HEK293 (cell line): ENCODE measurements at regions not wholly inside any gene's neighbourhood (a gene's known extent, or its start where the extent isn't known, plus 50 kb on each side); places are given as distances from the start of the nearest gene placed in this dataset.

ENCODE experiments used
- CTCF ChIA-PET: fragments of 350-600 bp; formaldehyde crosslinking; extraction: SDS; loops from one replicate; lab custom pipeline; 2021; ENCODE audit warnings: antibody characterized with exemption; lab: Yijun Ruan, JAX
- POLR2A ChIA-PET: fragments of 300-600 bp; formaldehyde crosslinking; extraction: SDS; loops from one replicate; lab custom pipeline; 2020; ENCODE audit warnings: antibody characterized with exemption, inconsistent platforms; lab: Yijun Ruan, JAX
- H3K27ac ChIP-seq: fragments of 200-500 bp; sonication (Bioruptor generic); 2 replicates; pipeline ENCODE4 v1.5.1; 2014; ENCODE audit warnings: low read depth, low read length, control low read depth, inconsistent platforms; ENCODE audit errors: extremely low read depth
- H3K36me3 ChIP-seq, 2 experiments: fragments of 200-500 bp in 1 of 2; sonication (Bioruptor generic) in 1 of 2; 1 replicate in 1 of 2; 2 replicates in 1 of 2; pipeline ENCODE4 v1.5.1; 2014 to 2017; ENCODE audit warnings: inconsistent platforms in 2 of 2, low read length in 2 of 2; ENCODE audit not compliant: control insufficient read depth in 2 of 2, insufficient read depth in 1 of 2
- H3K4me1 ChIP-seq: fragments of 200-500 bp; sonication (Bioruptor generic); 2 replicates; pipeline ENCODE4 v1.5.1; 2014; ENCODE audit warnings: mild to moderate bottlenecking, low read length, inconsistent platforms; ENCODE audit not compliant: control insufficient read depth, insufficient read depth
- H3K4me3 ChIP-seq: 2 replicates; pipeline ENCODE4 v1.5.1; 2011; ENCODE audit warnings: low read depth, mild to moderate bottlenecking, control low read depth, low read length, moderate library complexity
- H3K9me3 ChIP-seq: fragments of 200-500 bp; sonication (Bioruptor generic); 2 replicates; pipeline ENCODE4 v1.5.1; 2014; ENCODE audit warnings: low read depth, low read length, inconsistent platforms; ENCODE audit not compliant: control insufficient read depth, insufficient read depth
- BCL11A ChIP-seq: fragments of 450-650 bp; formaldehyde crosslinking; IDR thresholded peaks from 2 replicates; pipeline ENCODE4 v1.5.1; 2016; ENCODE audit warnings: low read depth, missing biosample characterization, missing genetic modification characterization
- OVOL3 ChIP-seq: fragments of 450-650 bp; formaldehyde crosslinking; IDR thresholded peaks from 2 replicates; pipeline ENCODE4 v1.5.1; 2016; ENCODE audit warnings: missing biosample characterization, missing genetic modification characterization
- PBX3 ChIP-seq: sonication (generic); formaldehyde crosslinking; IDR thresholded peaks from 2 replicates; pipeline ENCODE4 v1.8.1; 2022; ENCODE audit warnings: mild to moderate bottlenecking, moderate library complexity, missing genetic modification reagents
- SCRT1 ChIP-seq: fragments of 450-650 bp; formaldehyde crosslinking; IDR thresholded peaks from 2 replicates; pipeline ENCODE4 v1.5.1; 2016; ENCODE audit warnings: missing biosample characterization, missing genetic modification characterization, borderline replicate concordance
- SCRT2 ChIP-seq: fragments of 450-650 bp; formaldehyde crosslinking; IDR thresholded peaks from 2 replicates; pipeline ENCODE4 v1.5.1; 2016; ENCODE audit warnings: missing biosample characterization, missing genetic modification characterization
- ZBTB17 ChIP-seq: fragments of 450-650 bp; formaldehyde crosslinking; IDR thresholded peaks from 2 replicates; pipeline ENCODE4 v1.5.1; 2016; ENCODE audit warnings: missing biosample characterization, missing genetic modification characterization
- ZEB2 ChIP-seq: fragments of 450-650 bp; formaldehyde crosslinking; IDR thresholded peaks from 2 replicates; pipeline ENCODE4 v1.5.1; 2016; ENCODE audit warnings: missing biosample characterization, missing genetic modification characterization
- ZNF10 ChIP-seq: fragments of 450-650 bp; formaldehyde crosslinking; IDR thresholded peaks from 2 replicates; pipeline ENCODE4 v1.5.1; 2017; ENCODE audit warnings: missing biosample characterization, missing genetic modification characterization
- ZNF138 ChIP-seq: fragments of 450-650 bp; formaldehyde crosslinking; IDR thresholded peaks from 2 replicates; pipeline ENCODE4 v1.5.1; 2016; ENCODE audit warnings: missing biosample characterization, missing genetic modification characterization, borderline replicate concordance
- ZNF16 ChIP-seq: fragments of 450-650 bp; formaldehyde crosslinking; IDR thresholded peaks from 2 replicates; pipeline ENCODE4 v1.5.1; 2016; ENCODE audit warnings: low read depth, missing biosample characterization, missing genetic modification characterization
- ZNF350 ChIP-seq: fragments of 450-650 bp; formaldehyde crosslinking; IDR thresholded peaks from 2 replicates; pipeline ENCODE4 v1.5.0; 2017; ENCODE audit warnings: missing biosample characterization, mild to moderate bottlenecking, missing genetic modification characterization
- ZNF426 ChIP-seq: fragments of 450-650 bp; formaldehyde crosslinking; IDR thresholded peaks from 2 replicates; pipeline ENCODE4 v1.5.1; 2017; ENCODE audit warnings: missing biosample characterization, missing genetic modification characterization, mild to moderate bottlenecking, inconsistent platforms, moderate library complexity
- ZNF518A ChIP-seq: fragments of 450-650 bp; formaldehyde crosslinking; conservative IDR thresholded peaks from 2 replicates; pipeline ENCODE4 v1.5.1; 2016; ENCODE audit warnings: low read depth, missing biosample characterization, missing genetic modification characterization
- ZNF544 ChIP-seq: fragments of 450-650 bp; formaldehyde crosslinking; IDR thresholded peaks from 2 replicates; pipeline ENCODE4 v1.5.0; 2017; ENCODE audit warnings: missing biosample characterization, missing genetic modification characterization
- ZNF639 ChIP-seq: fragments of 450-650 bp; formaldehyde crosslinking; IDR thresholded peaks from 2 replicates; pipeline ENCODE4 v1.5.1; 2016; ENCODE audit warnings: missing biosample characterization, missing genetic modification characterization
- ZNF654 ChIP-seq: fragments of 450-650 bp; formaldehyde crosslinking; IDR thresholded peaks from 2 replicates; pipeline ENCODE4 v1.5.1; 2016; ENCODE audit warnings: low read depth, missing biosample characterization, missing genetic modification characterization
- ZNF677 ChIP-seq: fragments of 450-650 bp; IDR thresholded peaks from 2 replicates; pipeline ENCODE4 v1.5.0; 2018; ENCODE audit warnings: missing biosample characterization, mild to moderate bottlenecking, missing genetic modification characterization, moderate library complexity
- TF ChIP-seq, protein P1 (sequence below): fragments of 450-650 bp; formaldehyde crosslinking; conservative IDR thresholded peaks from 2 replicates; pipeline ENCODE4 v1.5.1; 2016; ENCODE audit warnings: low read depth, missing biosample characterization, missing genetic modification characterization

- Histone ChIP-seq H3K4me3 (no peak overlapping the region), H3K9me3 (no peaks in the 10 kb centered on the region), H3K4me1 (no peaks in the 10 kb centered on the region), H3K36me3 (no peaks in the 10 kb centered on the region), H3K27ac (no peak overlapping the region)
- no peak for TF ChIP-seq ZNF16 (tag by site-specific recombination)
- TF ChIP-seq ZNF350 (tag by site-specific recombination), result no peak
- TF ChIP-seq SCRT1 (tag by site-specific recombination), result peak; percentile 51; the same call in 1 of the 2 replicates
- TF ChIP-seq SCRT2 (tag by site-specific recombination), result peak; percentile 90
- ChIA-PET CTCF (interaction anchor here (0.6 kb wide), 1 partner anchor 141 kb away, joined by 4 read pairs; no protein-coding TSS in a partner anchor), POLR2A (no interaction called here)
Measured at GRCh38 chr13:99759163-99759552, 212.4 kb downstream of the ZIC5 start.

- H3K9me3 ChIP-seq, result no peaks in the 10 kb centered on the region
- no peak overlapping the region for H3K27ac ChIP-seq
- H3K4me1 ChIP-seq, result no peaks in the 10 kb centered on the region
- no peaks in the 10 kb centered on the region for H3K36me3 ChIP-seq
- H3K4me3 ChIP-seq, result no peak overlapping the region
- CTCF ChIA-PET, result no interaction called here
- TF ChIP-seq ZNF677 (tag by site-specific recombination), result peak; percentile 66
- no peak for TF ChIP-seq ZNF138 (tag by site-specific recombination)
- no peak for TF ChIP-seq ZNF518A
- POLR2A ChIA-PET, result no interaction called here
Measured at GRCh38 chr13:99758460-99759162, 213.0 kb downstream of the ZIC5 start.

DNA sequence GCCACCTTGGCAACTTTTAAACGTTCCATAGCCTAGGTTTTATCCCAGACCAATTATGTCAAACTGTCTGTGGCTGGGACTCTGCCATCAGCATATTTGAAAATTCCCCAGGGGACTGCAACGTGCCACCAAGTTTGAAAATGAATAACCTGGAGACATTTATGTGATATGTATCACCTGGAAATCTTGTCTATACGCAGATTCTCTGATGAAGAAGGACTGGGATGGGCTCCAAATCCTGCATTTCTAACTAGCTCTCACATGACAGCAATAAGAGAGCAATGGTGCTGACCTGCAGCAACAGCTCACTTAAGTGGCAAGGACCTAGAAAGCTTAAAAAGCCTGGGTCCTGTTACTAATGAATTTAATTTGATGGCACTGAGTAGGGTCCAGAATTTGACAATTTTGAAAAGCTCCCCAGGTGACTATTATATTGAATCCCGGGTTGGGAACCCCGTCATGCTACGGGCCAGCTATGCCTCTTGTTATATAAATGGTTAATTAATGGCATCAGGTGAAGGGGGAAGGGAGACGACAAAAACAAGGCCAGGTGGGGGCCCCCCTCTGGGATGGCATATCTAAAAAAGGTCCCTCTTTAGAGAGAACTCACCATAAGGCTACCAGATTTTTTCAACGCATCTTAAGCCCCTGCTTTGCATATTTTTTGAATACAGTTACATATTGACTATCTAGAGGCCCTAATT, 213.7 kb downstream of the ZIC5 start:
- Histone ChIP-seq H3K27ac (no peak overlapping the region), H3K4me1 (no peaks in the 10 kb centered on the region), H3K4me3 (no peak overlapping the region), H3K9me3 (no peaks in the 10 kb centered on the region), H3K36me3 (no peaks in the 10 kb centered on the region)
- POLR2A ChIA-PET, result no interaction called here
- CTCF ChIA-PET, result no interaction called here
- no peak for TF ChIP-seq ZEB2
- no peak for TF ChIP-seq ZNF654 (tag by site-specific recombination)
- no peak for TF ChIP-seq BCL11A (tag by site-specific recombination)
- no peak for TF ChIP-seq ZBTB17
- TF ChIP-seq OVOL3 (tag by site-specific recombination), result no peak
- no peak for TF ChIP-seq ZNF426 (tag by site-specific recombination)
- no peak for TF ChIP-seq ZNF544 (tag by site-specific recombination)
- TF ChIP-seq PBX3 (CRISPR knock-in tag), result no peak
- no peak for TF ChIP-seq ZNF639 (tag by site-specific recombination)
- TF ChIP-seq ZNF10 (tag by site-specific recombination), result no peak
- TF ChIP-seq, protein P1, sequence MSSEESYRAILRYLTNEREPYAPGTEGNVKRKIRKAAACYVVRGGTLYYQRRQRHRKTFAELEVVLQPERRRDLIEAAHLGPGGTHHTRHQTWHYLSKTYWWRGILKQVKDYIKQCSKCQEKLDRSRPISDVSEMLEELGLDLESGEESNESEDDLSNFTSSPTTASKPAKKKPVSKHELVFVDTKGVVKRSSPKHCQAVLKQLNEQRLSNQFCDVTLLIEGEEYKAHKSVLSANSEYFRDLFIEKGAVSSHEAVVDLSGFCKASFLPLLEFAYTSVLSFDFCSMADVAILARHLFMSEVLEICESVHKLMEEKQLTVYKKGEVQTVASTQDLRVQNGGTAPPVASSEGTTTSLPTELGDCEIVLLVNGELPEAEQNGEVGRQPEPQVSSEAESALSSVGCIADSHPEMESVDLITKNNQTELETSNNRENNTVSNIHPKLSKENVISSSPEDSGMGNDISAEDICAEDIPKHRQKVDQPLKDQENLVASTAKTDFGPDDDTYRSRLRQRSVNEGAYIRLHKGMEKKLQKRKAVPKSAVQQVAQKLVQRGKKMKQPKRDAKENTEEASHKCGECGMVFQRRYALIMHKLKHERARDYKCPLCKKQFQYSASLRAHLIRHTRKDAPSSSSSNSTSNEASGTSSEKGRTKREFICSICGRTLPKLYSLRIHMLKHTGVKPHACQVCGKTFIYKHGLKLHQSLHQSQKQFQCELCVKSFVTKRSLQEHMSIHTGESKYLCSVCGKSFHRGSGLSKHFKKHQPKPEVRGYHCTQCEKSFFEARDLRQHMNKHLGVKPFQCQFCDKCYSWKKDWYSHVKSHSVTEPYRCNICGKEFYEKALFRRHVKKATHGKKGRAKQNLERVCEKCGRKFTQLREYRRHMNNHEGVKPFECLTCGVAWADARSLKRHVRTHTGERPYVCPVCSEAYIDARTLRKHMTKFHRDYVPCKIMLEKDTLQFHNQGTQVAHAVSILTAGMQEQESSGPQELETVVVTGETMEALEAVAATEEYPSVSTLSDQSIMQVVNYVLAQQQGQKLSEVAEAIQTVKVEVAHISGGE (tag by site-specific recombination), result no peak
